ENCODE measurements at regions not wholly inside any gene's neighbourhood (a gene's known extent, or its start where the extent isn't known, plus 50 kb on each side); places are given as distances from the start of the nearest gene placed in this dataset.

- H3K4me2 ChIP-seq (ENCODE audit: insufficient read depth in 1 of 2, low read depth in 2 of 2, low read length in 2 of 2): no peak overlapping the region
- no peak overlapping the region for H2AK5ac ChIP-seq (ENCODE audit: low read depth, low read length)
- H3K18ac ChIP-seq (ENCODE audit: extremely low read depth, low read length): no peak overlapping the region
- H2BK12ac ChIP-seq (ENCODE audit: low read depth, low read length): no peak overlapping the region
- no peak overlapping the region for H2BK20ac ChIP-seq (ENCODE audit: low read length)
- no peak overlapping the region for H3K4ac ChIP-seq (replicated peaks; ENCODE audit: insufficient read length, low read depth, low read length)
- ChIA-PET POLR2A (ENCODE audit: partially characterized antibody) (interaction anchor here (0.6 to 1.1 kb wide), 2 partner anchors 109 to 283 kb away, joined by 3 read pairs; partner anchors contain the start of gene ZNF92), CTCF (ENCODE audit: partially characterized antibody) (interaction anchor here (0.6 to 2.4 kb wide), 3 partner anchors 16 to 497 kb away, joined by 3 to 14 read pairs (median 13); no protein-coding TSS in a partner anchor)
- no peaks in the 10 kb centered on the region for H3K36me3 ChIP-seq (ENCODE audit: control insufficient read depth in 2 of 4, insufficient read depth in 4 of 4, low read length in 3 of 4)
- H3K23ac ChIP-seq (ENCODE audit: insufficient read length): no peak overlapping the region
- H4K91ac ChIP-seq (replicated peaks; ENCODE audit: insufficient read length, low read length): no peak overlapping the region
- H3K27me3 ChIP-seq (replicated peaks in 1 of 4; ENCODE audit: control insufficient read depth in 3 of 4, extremely low read depth in 1 of 4, insufficient read depth in 3 of 4, low read length in 3 of 4): peaks cover 0 to 2% (median 0%) of the 10 kb centered on the region in 4 experiments; a peak in 1 of 7 replicates
- H2AFZ ChIP-seq (ENCODE audit: low read length): no peak overlapping the region
- peaks cover 0 to 11% (median 4%) of the 10 kb centered on the region in 4 experiments; a peak in 4 of 7 replicates for H3K4me1 ChIP-seq (replicated peaks in 1 of 4; ENCODE audit: control insufficient read depth in 3 of 4, insufficient read depth in 4 of 4, low read length in 3 of 4)
- H3K79me1 ChIP-seq (ENCODE audit: low read depth, low read length): no peaks in the 10 kb centered on the region
- DNase-seq (ENCODE audit: low read depth in 1 of 2, low spot score in 2 of 2): peak in 1 of 2 experiments; percentile 39
- WGBS, 2 experiments (ENCODE audit: extremely low coverage in 1 of 2, insufficient coverage in 1 of 2, insufficient read length in 1 of 2, insufficient replicate concordance in 2 of 2, low coverage in 1 of 2, low lambda C conversion rate in 2 of 2, missing lambda C conversion rate in 1 of 2): 86% methylated on average over 5 of the region's 5 CpGs; no CpG with 5 or more reads in 1 of the 2 experiments
- H3K4me3 ChIP-seq (ENCODE audit: extremely low read depth in 1 of 4, insufficient read depth in 2 of 4, low read depth in 3 of 4, low read length in 4 of 4): no peak overlapping the region
- no peak overlapping the region for H3K9ac ChIP-seq (replicated peaks in 1 of 4; ENCODE audit: extremely low read depth in 1 of 4, low read depth in 3 of 4, low read length in 3 of 4)
- no peak for FAIRE-seq
- no peaks in the 10 kb centered on the region for H3K23me2 ChIP-seq (ENCODE audit: low read depth, low read length)
- H4K8ac ChIP-seq (ENCODE audit: extremely low read depth, insufficient read depth, low read length): no peak overlapping the region
- H3K9me3 ChIP-seq (ENCODE audit: insufficient read depth in 2 of 2, low read depth in 1 of 2, low read length in 1 of 2): no peaks in the 10 kb centered on the region
- H2BK15ac ChIP-seq (ENCODE audit: low read length): no peak overlapping the region
- H3K14ac ChIP-seq (ENCODE audit: insufficient read length): no peak overlapping the region
- H4K20me1 ChIP-seq (replicated peaks in 1 of 2; ENCODE audit: control insufficient read depth in 1 of 2, insufficient read depth in 2 of 2, low read length in 2 of 2): no peaks in the 10 kb centered on the region
- no peak overlapping the region for H2BK120ac ChIP-seq (replicated peaks; ENCODE audit: low read depth, low read length)
- H3K79me2 ChIP-seq (ENCODE audit: control insufficient read depth in 1 of 2, insufficient read depth in 2 of 2, low read length in 2 of 2): no peaks in the 10 kb centered on the region
- no peak overlapping the region for H4K5ac ChIP-seq (ENCODE audit: insufficient read length, low read depth, low read length)
- H3K27ac ChIP-seq (ENCODE audit: low read depth, low read length): no peak overlapping the region
- H3K56ac ChIP-seq (replicated peaks; ENCODE audit: insufficient read length, low read depth, low read length): no peak overlapping the region
- no peak overlapping the region for H2BK5ac ChIP-seq (ENCODE audit: low read depth, low read length)
- no peak for TF ChIP-seq TBP (IDR thresholded peaks at IDR 0.05; ENCODE audit: low read depth, low read length)
- TF ChIP-seq SUZ12 (IDR thresholded peaks at IDR 0.05; ENCODE audit: low read length): no peak
- TF ChIP-seq HDAC2 (IDR thresholded peaks at IDR 0.05; ENCODE audit: borderline replicate concordance in 1 of 2, low read depth in 2 of 2, low read length in 2 of 2): no peak
- TF ChIP-seq, protein P1, sequence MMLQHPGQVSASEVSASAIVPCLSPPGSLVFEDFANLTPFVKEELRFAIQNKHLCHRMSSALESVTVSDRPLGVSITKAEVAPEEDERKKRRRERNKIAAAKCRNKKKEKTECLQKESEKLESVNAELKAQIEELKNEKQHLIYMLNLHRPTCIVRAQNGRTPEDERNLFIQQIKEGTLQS (IDR thresholded peaks at IDR 0.05; ENCODE audit: insufficient read depth, low read depth, low read length): no peak
- TF ChIP-seq RFX5 (IDR thresholded peaks at IDR 0.05; ENCODE audit: borderline replicate concordance, low read depth, low read length): no peak
- TF ChIP-seq CBX8 (IDR thresholded peaks at IDR 0.05; ENCODE audit: borderline replicate concordance, low read depth, low read length): no peak
- no peak for TF ChIP-seq USF2 (IDR thresholded peaks at IDR 0.05; ENCODE audit: low read length)
- TF ChIP-seq BCL11A (IDR thresholded peaks at IDR 0.05; ENCODE audit: low read depth in 2 of 2, low read length in 2 of 2): no peak
- TF ChIP-seq JUN (IDR thresholded peaks at IDR 0.05; ENCODE audit: low read depth, low read length): no peak
- TF ChIP-seq EZH2 (IDR thresholded peaks at IDR 0.05; ENCODE audit: low read depth, low read length, severe bottlenecking): no peak
- no peak for TF ChIP-seq CEBPB (IDR thresholded peaks at IDR 0.05; ENCODE audit: low read depth, low read length)
- TF ChIP-seq FOSL1 (IDR thresholded peaks at IDR 0.05; ENCODE audit: insufficient read depth, low read depth, low read length): no peak
- no peak for TF ChIP-seq SIRT6 (IDR thresholded peaks at IDR 0.05; ENCODE audit: low read length)
Measured at GRCh38 chr7:65264258-65264657, 109.4 kb upstream of the ZNF92 start.
